ENCODE measurements at regions not wholly inside any gene's neighbourhood (a gene's known extent, or its start where the extent isn't known, plus 50 kb on each side); places are given as distances from the start of the nearest gene placed in this dataset.

DNA sequence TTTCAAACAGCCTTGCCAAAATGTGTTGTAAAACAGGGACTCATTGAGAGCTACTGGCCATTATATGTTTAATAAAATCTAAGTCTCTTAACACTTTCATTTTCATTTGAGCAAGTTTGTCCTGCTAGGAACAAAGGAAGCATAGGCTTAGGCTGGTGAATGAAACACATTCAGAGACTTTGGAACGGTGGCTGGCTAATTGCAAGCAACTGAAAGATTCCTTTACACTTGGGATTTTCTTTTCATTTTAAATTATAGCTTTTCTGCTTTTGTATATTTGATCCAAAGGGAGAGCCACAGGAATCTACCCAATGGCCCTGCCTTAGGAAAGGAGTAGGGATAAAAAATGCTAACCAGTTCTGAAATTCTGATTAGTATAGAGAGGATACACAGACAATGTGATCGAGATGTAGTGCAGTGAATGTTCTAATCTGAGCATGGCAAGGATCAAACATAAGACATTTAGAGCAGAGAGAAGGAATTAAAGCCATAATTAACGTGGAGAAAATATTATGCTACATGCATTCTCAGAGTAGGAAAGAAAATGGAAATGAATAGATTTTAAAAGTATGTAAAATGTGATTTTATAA lies 911.4 kb upstream of the SLC39A10 start:
- Histone ChIP-seq H3K36me3 (ENCODE audit: control insufficient read depth in 1 of 2, insufficient read depth in 2 of 2, low read length in 2 of 2) (no peaks in the 10 kb centered on the region), H4K20me1 (ENCODE audit: insufficient read depth) (no peaks in the 10 kb centered on the region), H3K4me2 (ENCODE audit: low read length) (no peak overlapping the region), H3K9me3 (ENCODE audit: control insufficient read depth in 1 of 2, insufficient read depth in 1 of 2, low read depth in 1 of 2, low read length in 2 of 2) (no peaks in the 10 kb centered on the region), H3K27me3 (ENCODE audit: insufficient read depth, low read length) (no peaks in the 10 kb centered on the region), H3K4me1 (ENCODE audit: control insufficient read depth in 1 of 2, insufficient read depth in 2 of 2, low read length in 2 of 2) (no peaks in the 10 kb centered on the region), H3K9me2 (ENCODE audit: insufficient read depth) (peaks cover 7% of the 10 kb centered on the region; the same call in 1 of the 2 replicates), H3K27ac (ENCODE audit: low read depth, low read length) (no peak overlapping the region), H3K9ac (ENCODE audit: low read length) (no peak overlapping the region), H3K79me2 (ENCODE audit: insufficient read depth, low read length) (no peaks in the 10 kb centered on the region), H2AFZ (ENCODE audit: low read depth, low read length, poor library complexity, severe bottlenecking) (peak overlapping the region; percentile 69), H3K4me3 (replicated peaks in 1 of 2; ENCODE audit: low read depth in 1 of 2, low read length in 2 of 2) (no peak overlapping the region)
- ChIA-PET POLR2A (no interaction called here), CTCF (no interaction called here), RAD21 (ENCODE audit: low non-redundant PET in 1 of 2, low total read pairs in 2 of 2, uncharacterized antibody in 2 of 2, unreplicated experiment in 2 of 2) (interaction anchor here in 1 of 2 experiments (0.6 kb wide), 1 partner anchor 76 kb away, joined by 3 read pairs; no protein-coding TSS in a partner anchor)
- TF ChIP-seq, protein P1, sequence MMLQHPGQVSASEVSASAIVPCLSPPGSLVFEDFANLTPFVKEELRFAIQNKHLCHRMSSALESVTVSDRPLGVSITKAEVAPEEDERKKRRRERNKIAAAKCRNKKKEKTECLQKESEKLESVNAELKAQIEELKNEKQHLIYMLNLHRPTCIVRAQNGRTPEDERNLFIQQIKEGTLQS (IDR thresholded peaks at IDR 0.05): no peak
- TF ChIP-seq SP1 (IDR thresholded peaks at IDR 0.05; ENCODE audit: low read depth): no peak
- TF ChIP-seq ZNF274 (IDR thresholded peaks at IDR 0.05; ENCODE audit: low read depth, low read length): no peak
- TF ChIP-seq CBX3 (IDR thresholded peaks at IDR 0.05; ENCODE audit: low read depth): no peak
- TF ChIP-seq CEBPB (IDR thresholded peaks at IDR 0.05; ENCODE audit: low read depth): no peak
- TF ChIP-seq EZH2phosphoT487 (IDR thresholded peaks at IDR 0.05; ENCODE audit: borderline replicate concordance): no peak
- no peak for TF ChIP-seq YY1 (IDR thresholded peaks at IDR 0.05; ENCODE audit: extremely low read depth, insufficient replicate concordance, low read depth, low read length)
- TF ChIP-seq ZFX (IDR thresholded peaks at IDR 0.05): no peak
- no peak for TF ChIP-seq EZH2 (IDR thresholded peaks at IDR 0.05)
- TF ChIP-seq POLR2AphosphoS5 (IDR thresholded peaks at IDR 0.05; ENCODE audit: low read depth, low read length): no peak
- TF ChIP-seq, protein P2, sequence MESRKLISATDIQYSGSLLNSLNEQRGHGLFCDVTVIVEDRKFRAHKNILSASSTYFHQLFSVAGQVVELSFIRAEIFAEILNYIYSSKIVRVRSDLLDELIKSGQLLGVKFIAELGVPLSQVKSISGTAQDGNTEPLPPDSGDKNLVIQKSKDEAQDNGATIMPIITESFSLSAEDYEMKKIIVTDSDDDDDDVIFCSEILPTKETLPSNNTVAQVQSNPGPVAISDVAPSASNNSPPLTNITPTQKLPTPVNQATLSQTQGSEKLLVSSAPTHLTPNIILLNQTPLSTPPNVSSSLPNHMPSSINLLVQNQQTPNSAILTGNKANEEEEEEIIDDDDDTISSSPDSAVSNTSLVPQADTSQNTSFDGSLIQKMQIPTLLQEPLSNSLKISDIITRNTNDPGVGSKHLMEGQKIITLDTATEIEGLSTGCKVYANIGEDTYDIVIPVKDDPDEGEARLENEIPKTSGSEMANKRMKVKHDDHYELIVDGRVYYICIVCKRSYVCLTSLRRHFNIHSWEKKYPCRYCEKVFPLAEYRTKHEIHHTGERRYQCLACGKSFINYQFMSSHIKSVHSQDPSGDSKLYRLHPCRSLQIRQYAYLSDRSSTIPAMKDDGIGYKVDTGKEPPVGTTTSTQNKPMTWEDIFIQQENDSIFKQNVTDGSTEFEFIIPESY (IDR thresholded peaks at IDR 0.05; ENCODE audit: extremely low read depth, insufficient replicate concordance, low read length): no peak
- TF ChIP-seq SIN3A (IDR thresholded peaks at IDR 0.05; ENCODE audit: low read depth): no peak
- TF ChIP-seq ELF1 (IDR thresholded peaks at IDR 0.05; ENCODE audit: borderline replicate concordance, low read depth): no peak
- no peak for TF ChIP-seq EGR1 (IDR thresholded peaks at IDR 0.05; ENCODE audit: low read depth)
- TF ChIP-seq, protein P3, sequence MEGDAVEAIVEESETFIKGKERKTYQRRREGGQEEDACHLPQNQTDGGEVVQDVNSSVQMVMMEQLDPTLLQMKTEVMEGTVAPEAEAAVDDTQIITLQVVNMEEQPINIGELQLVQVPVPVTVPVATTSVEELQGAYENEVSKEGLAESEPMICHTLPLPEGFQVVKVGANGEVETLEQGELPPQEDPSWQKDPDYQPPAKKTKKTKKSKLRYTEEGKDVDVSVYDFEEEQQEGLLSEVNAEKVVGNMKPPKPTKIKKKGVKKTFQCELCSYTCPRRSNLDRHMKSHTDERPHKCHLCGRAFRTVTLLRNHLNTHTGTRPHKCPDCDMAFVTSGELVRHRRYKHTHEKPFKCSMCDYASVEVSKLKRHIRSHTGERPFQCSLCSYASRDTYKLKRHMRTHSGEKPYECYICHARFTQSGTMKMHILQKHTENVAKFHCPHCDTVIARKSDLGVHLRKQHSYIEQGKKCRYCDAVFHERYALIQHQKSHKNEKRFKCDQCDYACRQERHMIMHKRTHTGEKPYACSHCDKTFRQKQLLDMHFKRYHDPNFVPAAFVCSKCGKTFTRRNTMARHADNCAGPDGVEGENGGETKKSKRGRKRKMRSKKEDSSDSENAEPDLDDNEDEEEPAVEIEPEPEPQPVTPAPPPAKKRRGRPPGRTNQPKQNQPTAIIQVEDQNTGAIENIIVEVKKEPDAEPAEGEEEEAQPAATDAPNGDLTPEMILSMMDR (IDR thresholded peaks at IDR 0.05 in 2 of 3, conservative IDR thresholded peaks at IDR 0.05 in 1 of 3; ENCODE audit: borderline replicate concordance in 1 of 3, insufficient read depth in 1 of 3, low read depth in 2 of 3, low read length in 2 of 3): no peak
- no TSS peak for BruUV-seq (replicated peaks)
- intact Hi-C loops (cut with micrococcal nuclease): no loop called here
- no peak for DNase-seq (ENCODE audit: low read depth, low spot score)
- no peak for ATAC-seq

Data from HCT116 (cell line).